HG02798 (cell line): ENCODE measurements at regions not wholly inside any gene's neighbourhood (a gene's known extent, or its start where the extent isn't known, plus 50 kb on each side); places are given as distances from the start of the nearest gene placed in this dataset.
"Not testable (repeated sequence)": the region's sequence is repeated elsewhere in the genome, so short reads cannot be mapped to it uniquely, and the experiment has no call there.

Experiments used
- ATAC-seq: cut with Tn5 transposase; IDR thresholded peaks from one replicate; pipeline ENCODE4 v1.9.1; 2021; ENCODE audit warnings: mild to moderate bottlenecking; ENCODE audit not compliant: unreplicated experiment, poor library complexity

DNA sequence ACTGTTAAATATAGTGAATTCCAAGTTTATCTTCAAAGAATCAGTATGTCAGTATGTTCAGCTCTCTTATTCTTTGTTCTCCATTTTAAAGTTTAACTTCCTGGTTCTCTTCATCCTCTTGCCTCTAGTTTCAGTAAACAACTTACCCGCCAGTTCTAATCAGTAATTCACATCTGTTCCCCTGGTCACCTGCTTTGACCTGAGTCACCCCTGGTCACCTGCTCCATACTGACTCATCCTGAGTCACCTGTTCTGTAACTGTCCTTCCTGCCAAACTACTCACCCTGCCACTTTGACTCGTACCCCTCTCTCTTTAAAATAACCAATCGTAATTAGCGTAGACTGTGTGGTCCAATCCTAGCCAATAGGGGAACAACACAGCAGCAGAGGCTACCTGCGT lies 992.7 kb upstream of the HS3ST1 start:
- no peak for ATAC-seq

DNA sequence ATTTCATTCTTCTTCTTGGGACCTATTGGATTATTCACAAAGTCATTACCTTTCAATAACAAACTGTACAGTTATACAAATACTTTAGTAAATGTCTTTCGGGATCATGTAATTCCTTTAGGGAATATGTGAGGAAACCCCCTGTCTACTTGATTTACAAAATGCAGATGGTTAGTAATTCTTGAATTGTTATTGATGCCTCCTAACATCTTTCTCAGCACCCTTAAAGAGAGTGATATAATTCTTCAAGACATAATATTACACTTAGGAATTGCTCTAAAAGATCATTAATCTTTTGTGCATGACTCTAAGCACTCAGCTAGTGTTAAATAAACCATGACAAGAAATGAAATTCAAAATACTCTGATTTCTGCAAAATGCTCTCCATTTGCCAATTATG lies 988.1 kb upstream of the HS3ST1 start:
- no peak for ATAC-seq

DNA sequence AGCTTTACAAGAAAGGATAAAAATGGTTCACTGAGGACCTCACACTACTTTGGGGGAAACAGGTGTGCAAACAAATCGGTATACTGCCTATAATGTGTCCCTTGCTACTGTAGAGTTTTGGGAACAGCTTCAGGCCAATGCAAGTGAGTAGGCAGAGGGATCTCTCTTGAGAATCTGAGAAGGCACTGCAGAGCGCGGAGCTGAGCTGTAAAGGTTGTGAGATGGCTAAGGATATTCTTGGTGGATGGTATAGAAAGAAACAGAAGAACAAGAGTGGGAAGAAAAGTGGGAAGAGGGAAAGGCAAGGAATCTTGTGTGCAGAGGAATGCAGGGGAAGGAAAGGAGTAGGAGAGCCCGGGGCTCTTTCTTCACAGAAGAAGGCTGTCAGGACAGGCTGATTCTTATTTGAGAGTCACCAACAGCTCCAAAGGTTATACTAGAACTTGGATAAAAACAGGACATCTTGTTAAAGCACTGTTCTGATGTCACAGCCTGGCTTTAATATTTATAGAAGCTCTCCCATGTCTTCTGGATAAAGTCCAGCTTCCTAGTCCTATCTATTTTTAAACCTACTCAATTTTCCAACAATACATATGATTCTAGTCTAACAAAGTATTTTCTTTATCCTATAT lies 985.6 kb upstream of the HS3ST1 start:
- ATAC-seq = no peak

GRCh38 chr4:12411072-12411471 lies 982.4 kb upstream of the HS3ST1 start:
- ATAC-seq = no peak

- ATAC-seq = no peak
Observed at GRCh38 chr4:12409507-12410190, 981.0 kb upstream of the HS3ST1 start.

DNA sequence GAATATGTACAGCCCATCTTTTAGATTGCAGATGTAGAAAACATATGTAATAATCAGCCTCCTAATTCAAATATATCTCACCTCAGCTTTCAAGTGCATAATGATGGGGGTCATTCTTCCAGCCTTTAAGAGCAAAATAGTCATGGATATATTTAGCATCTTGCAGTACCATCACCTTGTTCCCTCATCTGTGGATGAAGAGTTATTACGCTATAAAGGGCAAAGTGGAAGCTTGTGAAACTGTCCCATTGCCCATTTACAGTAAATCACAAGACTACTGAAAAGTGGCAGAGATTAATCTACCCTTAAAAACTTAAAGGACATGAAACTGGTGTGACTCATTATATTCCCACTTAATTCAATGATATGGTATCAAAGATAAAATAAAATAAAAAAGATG lies 979.7 kb upstream of the HS3ST1 start:
- ATAC-seq = no peak

GRCh38 chr4:12403175-12403574 lies 974.5 kb upstream of the HS3ST1 start:
- no peak for ATAC-seq

GRCh38 chr4:12399781-12400180 lies 971.1 kb upstream of the HS3ST1 start:
- no peak for ATAC-seq

GRCh38 chr4:12393631-12394262 lies 965.1 kb upstream of the HS3ST1 start:
- ATAC-seq = no peak

- ATAC-seq = no peak
Observed at GRCh38 chr4:12389604-12390003, 960.9 kb upstream of the HS3ST1 start.

GRCh38 chr4:12382567-12382966 lies 953.9 kb upstream of the HS3ST1 start:
- no peak for ATAC-seq

DNA sequence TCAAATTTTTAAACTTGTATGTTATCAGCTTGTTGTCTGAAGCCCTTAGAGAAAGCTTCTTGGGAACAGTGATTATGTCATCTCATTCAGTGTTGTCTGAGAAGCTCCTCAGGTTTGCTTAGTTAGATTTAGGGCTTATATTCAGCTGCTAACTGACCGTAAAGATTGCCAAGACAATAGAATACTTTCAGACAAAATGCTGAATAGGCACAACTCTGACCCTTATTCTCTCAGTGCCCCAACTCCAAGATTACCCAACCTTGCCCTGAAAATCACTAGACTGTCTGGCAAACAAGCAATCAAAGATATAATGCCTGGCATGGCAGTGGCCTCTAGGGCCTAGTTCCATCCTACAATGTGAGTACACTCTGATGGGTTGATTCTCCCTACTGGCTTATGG lies 950.5 kb upstream of the HS3ST1 start:
- no peak for ATAC-seq

DNA sequence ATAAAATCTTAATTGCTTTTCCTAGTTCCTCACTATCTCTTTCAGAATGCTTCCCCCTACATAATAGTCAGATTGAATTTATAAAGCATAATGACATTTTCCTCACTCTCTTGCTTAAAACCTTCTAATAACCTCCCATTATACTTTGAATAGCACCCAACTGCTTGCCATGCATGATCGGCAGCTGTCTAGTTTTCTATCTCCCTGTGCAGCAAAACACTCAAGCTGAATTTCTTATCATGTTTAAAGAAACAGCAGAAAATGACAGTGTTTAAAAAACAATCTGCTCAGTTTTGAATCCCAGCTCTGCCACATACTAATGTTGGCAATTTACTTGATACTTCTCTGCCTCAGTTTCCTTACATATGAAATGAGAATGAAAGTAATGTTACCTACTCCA lies 947.1 kb upstream of the HS3ST1 start:
- ATAC-seq = no peak

- ATAC-seq = not testable (repeated sequence)
Observed at GRCh38 chr4:12365869-12366268, 937.2 kb upstream of the HS3ST1 start.

DNA sequence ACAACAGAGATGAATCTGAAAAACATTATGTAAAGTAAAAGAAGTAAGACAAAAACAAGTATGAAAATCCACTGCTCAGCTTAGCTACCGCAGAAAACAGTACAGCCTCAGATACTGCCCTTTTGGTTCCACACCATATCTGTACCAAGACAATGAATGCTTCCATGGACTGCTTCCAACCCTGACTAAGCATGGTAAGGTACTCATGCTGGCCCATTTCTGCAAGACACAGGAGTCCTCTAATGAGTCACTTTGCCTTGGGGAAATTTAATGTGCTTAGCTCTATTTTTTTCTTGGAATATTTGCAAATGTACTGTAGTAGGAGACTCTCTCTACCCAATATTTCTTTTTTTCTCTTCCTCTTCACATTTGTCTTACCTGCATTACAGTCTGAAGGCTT lies 931.7 kb upstream of the HS3ST1 start:
- no peak for ATAC-seq

- ATAC-seq = no peak
Observed at GRCh38 chr4:12359420-12359819, 930.7 kb upstream of the HS3ST1 start.

- ATAC-seq = not testable (repeated sequence)
Observed at GRCh38 chr4:12333083-12333482, 904.4 kb upstream of the HS3ST1 start.

GRCh38 chr4:12324965-12325364 lies 896.3 kb upstream of the HS3ST1 start:
- ATAC-seq = no peak

DNA sequence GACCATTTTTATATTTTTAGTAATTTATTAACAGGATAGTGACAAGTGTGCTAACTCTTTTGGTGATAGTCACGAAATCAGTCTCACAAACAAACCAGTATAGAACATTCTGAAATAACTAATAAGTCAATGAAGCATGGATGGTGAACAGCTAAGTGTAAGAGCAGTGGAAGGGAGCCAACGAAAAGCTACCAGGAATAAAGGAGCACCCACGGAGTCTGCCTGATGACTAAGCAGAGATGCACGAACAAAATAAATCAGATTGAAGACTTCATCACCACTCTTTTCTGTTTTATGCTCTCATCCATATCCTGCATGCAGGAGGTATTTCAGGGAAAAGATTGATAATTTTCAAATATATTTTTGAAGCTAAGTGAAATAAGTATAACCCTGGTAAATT lies 891.1 kb upstream of the HS3ST1 start:
- ATAC-seq = no peak

DNA sequence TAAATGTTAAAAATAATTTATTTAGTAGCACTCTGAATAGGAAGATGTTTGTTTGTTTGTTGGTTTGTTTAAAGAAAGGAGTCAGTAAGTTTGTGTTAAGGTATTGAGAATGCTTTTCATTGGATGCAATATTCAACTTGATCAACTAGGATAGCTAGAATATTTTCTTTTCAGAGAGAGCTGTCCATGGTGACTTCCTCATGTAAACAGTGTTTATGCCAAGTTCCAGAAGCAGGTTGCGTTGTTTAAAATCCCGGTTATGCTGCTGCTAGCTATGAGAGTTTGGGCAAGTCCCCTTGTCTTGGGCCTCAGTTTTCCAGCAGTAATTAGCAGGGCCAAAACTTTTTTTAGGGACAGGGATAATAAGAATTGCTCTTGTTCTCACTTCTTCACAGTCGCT lies 876.2 kb upstream of the HS3ST1 start:
- ATAC-seq = no peak

DNA sequence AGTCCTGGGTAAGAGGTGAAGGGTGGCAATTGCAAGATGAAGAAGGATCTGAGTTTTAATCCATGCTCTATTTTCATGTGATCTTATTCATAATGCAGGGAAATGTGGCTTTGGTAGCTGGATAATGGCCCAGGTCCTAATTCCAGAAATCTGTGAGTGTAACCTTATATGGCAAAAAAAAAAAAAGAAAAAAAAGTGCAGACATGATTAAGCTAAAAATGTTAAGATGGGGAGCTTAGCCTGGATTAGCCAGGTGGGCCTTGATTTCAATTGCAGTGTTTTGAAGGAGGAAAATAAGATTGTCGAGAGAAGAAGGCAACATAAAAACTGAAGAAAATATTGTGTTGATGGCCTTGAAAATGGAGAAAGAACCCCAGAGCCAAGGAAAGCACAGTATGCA lies 867.7 kb upstream of the HS3ST1 start:
- ATAC-seq = no peak
